ENCODE measurements at regions not wholly inside any gene's neighbourhood (a gene's known extent, or its start where the extent isn't known, plus 50 kb on each side); places are given as distances from the start of the nearest gene placed in this dataset.
"Not testable (repeated sequence)": the region's sequence is repeated elsewhere in the genome, so short reads cannot be mapped to it uniquely, and the experiment has no call there.

- Histone ChIP-seq H3K27ac (no peak overlapping the region), H3K9me3 (no peaks in the 10 kb centered on the region), H3K27me3 (no peaks in the 10 kb centered on the region), H3K36me3 (no peaks in the 10 kb centered on the region), H3K4me1 (no peaks in the 10 kb centered on the region), H3K4me3 (no peak overlapping the region)
- no peak for DNase-seq
- intact Hi-C loops (cut with DNase I; ENCODE audit: low total_unique reads): no loop called here
- TF ChIP-seq POLR2A (IDR thresholded peaks at IDR 0.05) (no peak), CTCF (IDR thresholded peaks at IDR 0.05) (no peak)
Observed at GRCh38 chr10:100631192-100631591, 95.4 kb downstream of the HIF1AN start.

DNA sequence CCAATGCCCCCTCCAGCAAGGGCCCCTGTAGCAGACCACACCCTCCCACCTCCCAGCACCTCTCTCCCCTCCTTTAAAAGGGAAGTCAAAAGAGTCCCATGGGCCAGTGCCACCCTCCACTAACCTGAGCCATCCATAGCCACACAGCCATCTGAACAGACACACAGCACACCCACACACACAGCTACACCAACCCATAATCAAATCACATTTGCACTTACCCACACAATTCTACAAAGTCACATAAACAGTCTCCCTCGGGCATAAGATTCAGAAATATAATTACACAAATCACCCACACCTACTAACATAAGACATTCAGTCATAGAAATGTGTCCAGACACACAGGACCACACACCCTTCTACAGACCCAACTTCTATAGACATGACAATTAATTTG is 96.3 kb downstream of the HIF1AN start:
- no peak overlapping the region for H3K27ac ChIP-seq
- no peaks in the 10 kb centered on the region for H3K36me3 ChIP-seq
- TF ChIP-seq CTCF (IDR thresholded peaks at IDR 0.05) (no peak), POLR2A (IDR thresholded peaks at IDR 0.05) (no peak)
- no peak overlapping the region for H3K4me3 ChIP-seq
- no peaks in the 10 kb centered on the region for H3K9me3 ChIP-seq
- DNase-seq: no peak
- H3K4me1 ChIP-seq: no peaks in the 10 kb centered on the region
- H3K27me3 ChIP-seq: no peaks in the 10 kb centered on the region
- intact Hi-C loops (cut with DNase I; ENCODE audit: low total_unique reads): no loop called here

GRCh38 chr10:100634034-100634433 is 98.3 kb downstream of the HIF1AN start:
- Histone ChIP-seq H3K4me3 (no peak overlapping the region), H3K36me3 (no peaks in the 10 kb centered on the region), H3K27me3 (peaks cover 0 to 3% of the 10 kb centered on the region in 2 donors), H3K4me1 (no peaks in the 10 kb centered on the region), H3K9me3 (no peaks in the 10 kb centered on the region), H3K27ac (no peak overlapping the region)
- TF ChIP-seq POLR2A (IDR thresholded peaks at IDR 0.05) (no peak), CTCF (IDR thresholded peaks at IDR 0.05) (no peak)
- no peak for DNase-seq
- intact Hi-C loops (cut with DNase I; ENCODE audit: low total_unique reads): no loop called here

GRCh38 chr10:100636848-100637553 is 101.3 kb downstream of the HIF1AN start:
- intact Hi-C loops (cut with DNase I; ENCODE audit: low total_unique reads): no loop called here
- no peak for TF ChIP-seq CTCF (IDR thresholded peaks at IDR 0.05)
- no peak for TF ChIP-seq POLR2A (IDR thresholded peaks at IDR 0.05)
- H3K4me3 ChIP-seq: no peak overlapping the region
- no peaks in the 10 kb centered on the region for H3K9me3 ChIP-seq
- peaks cover 0 to 3% of the 10 kb centered on the region in 2 donors for H3K27me3 ChIP-seq
- H3K27ac ChIP-seq: no peak overlapping the region
- H3K36me3 ChIP-seq: no peaks in the 10 kb centered on the region
- DNase-seq: no peak
- no peaks in the 10 kb centered on the region for H3K4me1 ChIP-seq

DNA sequence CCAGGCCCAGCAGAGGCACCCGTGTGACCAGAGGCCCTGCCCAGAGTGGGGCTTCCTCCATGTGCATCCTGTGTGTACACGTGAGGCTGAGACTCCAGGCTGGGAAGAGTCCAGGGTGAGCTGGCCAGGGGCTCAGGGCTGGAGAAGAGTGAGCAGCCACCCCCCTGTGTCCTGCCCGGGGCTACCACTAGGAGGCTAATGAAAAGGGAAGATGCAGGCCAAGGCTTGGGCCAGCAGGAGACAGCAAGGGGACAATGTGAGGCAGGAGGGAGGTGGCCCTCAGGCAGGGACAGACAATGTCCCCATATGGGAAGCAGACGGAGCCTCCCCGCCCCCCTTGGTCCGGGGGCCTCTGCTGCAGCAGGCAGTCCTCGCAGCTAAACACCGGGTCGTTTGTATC is 102.0 kb downstream of the HIF1AN start:
- TF ChIP-seq POLR2A (IDR thresholded peaks at IDR 0.05) (no peak), CTCF (IDR thresholded peaks at IDR 0.05) (no peak)
- no peak for DNase-seq
- intact Hi-C loops (cut with DNase I; ENCODE audit: low total_unique reads): no loop called here
- Histone ChIP-seq H3K27ac (no peak overlapping the region), H3K36me3 (no peaks in the 10 kb centered on the region), H3K4me1 (no peaks in the 10 kb centered on the region), H3K9me3 (no peaks in the 10 kb centered on the region), H3K27me3 (peaks cover 0 to 3% of the 10 kb centered on the region in 2 donors), H3K4me3 (no peak overlapping the region)

GRCh38 chr10:100638969-100639368 is 103.2 kb downstream of the HIF1AN start:
- H3K36me3 ChIP-seq; intact Hi-C loops (cut with DNase I; ENCODE audit: low total_unique reads); H3K27me3 ChIP-seq; DNase-seq; H3K4me1 ChIP-seq; H3K27ac ChIP-seq; H3K9me3 ChIP-seq; H3K4me3 ChIP-seq: not testable (repeated sequence)

Measured in uterus (tissue), 3 donors.